SHP77 treated with DMSO at 0.1 percent for 48 hours (cell line): ENCODE measurements at regions not wholly inside any gene's neighbourhood (a gene's known extent, or its start where the extent isn't known, plus 50 kb on each side); places are given as distances from the start of the nearest gene placed in this dataset.

Experiments used
- DNase-seq: peaks from one replicate; lab custom pipeline; 2025; lab: John Stamatoyannopoulos, UW

GRCh38 chr3:84074767-84075166, 884.0 kb upstream of the CADM2 start:
- DNase-seq: no peak

- no peak for DNase-seq
These were observed 881.3 kb upstream of the CADM2 start for GRCh38 chr3:84077479-84077878.

GRCh38 chr3:84082726-84083125, 876.1 kb upstream of the CADM2 start:
- DNase-seq: no peak

- DNase-seq: no peak
These were observed 865.9 kb upstream of the CADM2 start for GRCh38 chr3:84092907-84093306.

GRCh38 chr3:84096188-84096587, 862.6 kb upstream of the CADM2 start:
- no peak for DNase-seq

- DNase-seq: no peak
These were observed 857.9 kb upstream of the CADM2 start for GRCh38 chr3:84100861-84101260.

GRCh38 chr3:84108442-84108971, 850.3 kb upstream of the CADM2 start:
- DNase-seq: no peak

GRCh38 chr3:84109911-84110310, 848.9 kb upstream of the CADM2 start:
- DNase-seq: no peak

- no peak for DNase-seq
These were observed 848.0 kb upstream of the CADM2 start for GRCh38 chr3:84110787-84111186.

GRCh38 chr3:84125201-84125721, 833.5 kb upstream of the CADM2 start:
- no peak for DNase-seq

GRCh38 chr3:84125760-84126159, 833.0 kb upstream of the CADM2 start:
- DNase-seq: no peak

- no peak for DNase-seq
These were observed 832.6 kb upstream of the CADM2 start for GRCh38 chr3:84126160-84126559.

GRCh38 chr3:84128024-84128423, 830.8 kb upstream of the CADM2 start:
- no peak for DNase-seq

GRCh38 chr3:84136425-84136824, 822.4 kb upstream of the CADM2 start:
- no peak for DNase-seq

GRCh38 chr3:84140631-84141030, 818.2 kb upstream of the CADM2 start:
- DNase-seq: no peak

- no peak for DNase-seq
These were observed 817.2 kb upstream of the CADM2 start for GRCh38 chr3:84141571-84141970.

GRCh38 chr3:84165328-84165727, 793.5 kb upstream of the CADM2 start:
- DNase-seq: no peak

- DNase-seq: no peak
These were observed 783.3 kb upstream of the CADM2 start for GRCh38 chr3:84175449-84175848.

GRCh38 chr3:84184937-84185336, 773.9 kb upstream of the CADM2 start:
- DNase-seq: no peak

GRCh38 chr3:84194029-84194428, 764.8 kb upstream of the CADM2 start:
- DNase-seq: no peak

GRCh38 chr3:84209474-84209873, 749.3 kb upstream of the CADM2 start:
- no peak for DNase-seq

GRCh38 chr3:84223512-84223911, 735.3 kb upstream of the CADM2 start:
- no peak for DNase-seq

GRCh38 chr3:84224262-84224661, 734.5 kb upstream of the CADM2 start:
- DNase-seq: no peak

- no peak for DNase-seq
These were observed 722.5 kb upstream of the CADM2 start for GRCh38 chr3:84236261-84236660.

- no peak for DNase-seq
These were observed 713.0 kb upstream of the CADM2 start for GRCh38 chr3:84245789-84246188.
